HG02588 (cell line): ENCODE measurements at regions not wholly inside any gene's neighbourhood (a gene's known extent, or its start where the extent isn't known, plus 50 kb on each side); places are given as distances from the start of the nearest gene placed in this dataset.
"Not testable (repeated sequence)": the region's sequence is repeated elsewhere in the genome, so short reads cannot be mapped to it uniquely, and the experiment has no call there.

Source experiments
- ATAC-seq: cut with Tn5 transposase; IDR thresholded peaks from one replicate; pipeline ENCODE4 v1.9.1; 2021; ENCODE audit warnings: mild to moderate bottlenecking, moderate library complexity; ENCODE audit not compliant: unreplicated experiment

DNA sequence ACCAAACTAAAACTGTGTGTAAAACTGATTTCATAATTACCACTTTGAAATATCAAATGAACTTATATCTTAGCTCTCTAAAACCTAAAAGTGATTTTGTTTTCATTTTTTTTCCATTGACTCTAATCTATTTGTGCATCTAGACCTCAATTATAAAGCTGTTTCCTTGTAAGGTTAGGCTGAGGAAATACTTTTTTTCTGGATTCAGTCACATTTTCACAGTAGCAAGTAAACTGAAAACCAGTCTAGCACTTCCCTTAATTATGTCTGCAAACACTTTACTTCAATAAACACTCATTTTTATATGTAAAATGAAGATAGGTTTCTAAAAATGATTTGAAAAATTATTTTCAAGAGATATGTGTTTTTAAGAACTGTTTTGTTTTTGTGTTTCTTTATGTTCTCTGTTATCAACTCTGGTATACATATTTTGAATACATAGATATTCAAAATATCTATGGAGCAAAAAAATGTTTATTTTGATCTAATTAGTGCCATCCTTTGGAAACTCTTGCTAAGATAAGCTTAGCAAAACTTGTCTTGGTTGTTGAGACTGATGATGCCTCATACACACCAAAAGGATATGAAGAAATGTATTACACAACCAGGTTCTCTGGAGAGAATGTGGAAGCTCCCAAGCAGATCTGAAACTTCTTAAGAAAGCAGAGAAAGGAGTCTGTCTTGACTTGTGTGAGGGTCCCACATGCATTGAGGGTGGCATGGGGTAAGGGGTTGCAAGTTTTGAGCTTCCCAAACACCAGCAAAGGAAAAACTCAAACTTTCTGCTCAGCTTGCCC lies 1887.4 kb downstream of the PCDH9 start:
- no peak for ATAC-seq

DNA sequence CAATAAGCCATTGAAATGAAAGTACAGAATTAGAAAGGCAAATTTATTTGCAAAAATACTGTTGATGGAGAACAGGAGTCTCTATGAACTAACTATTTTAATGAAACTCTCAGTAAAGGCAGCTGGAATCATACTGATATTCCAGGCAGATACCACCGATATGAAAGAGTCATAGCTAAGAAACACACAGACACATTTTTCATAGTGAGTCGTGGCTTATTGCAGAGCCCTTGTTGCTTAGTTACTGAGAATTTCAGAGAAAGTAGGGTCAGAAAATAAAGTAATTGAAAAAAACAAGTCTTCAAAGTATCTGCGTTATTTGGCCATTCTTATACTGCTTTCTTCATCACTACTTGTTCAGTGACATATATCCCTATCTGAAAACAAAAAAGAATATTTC lies 1890.9 kb downstream of the PCDH9 start:
- ATAC-seq = no peak

GRCh38 chr13:65336916-65337315 lies 1893.2 kb downstream of the PCDH9 start:
- ATAC-seq = no peak

GRCh38 chr13:65336087-65336749 lies 1893.9 kb downstream of the PCDH9 start:
- ATAC-seq = no peak

DNA sequence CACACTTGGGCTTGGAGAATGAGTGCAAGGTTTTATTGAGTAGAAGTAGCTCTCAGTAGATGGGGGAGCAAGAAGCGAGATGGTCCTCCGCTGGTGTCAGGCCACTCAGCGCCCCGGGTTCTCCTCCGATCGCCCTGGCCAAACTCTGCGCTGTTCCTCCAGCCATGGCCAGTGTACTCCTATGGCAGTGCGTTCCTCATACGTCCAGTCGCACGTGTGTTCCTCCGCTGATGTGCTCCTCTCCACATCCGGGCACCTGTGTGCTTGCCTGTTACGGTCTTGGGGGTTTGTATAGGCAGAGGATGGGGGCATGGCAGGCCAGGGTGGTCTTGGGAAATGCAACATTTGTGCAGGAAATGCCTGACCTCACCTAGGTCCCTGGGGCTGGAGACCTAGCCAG lies 1899.4 kb downstream of the PCDH9 start:
- no peak for ATAC-seq

- no peak for ATAC-seq
These were observed 1899.8 kb downstream of the PCDH9 start for GRCh38 chr13:65330287-65330686.

DNA sequence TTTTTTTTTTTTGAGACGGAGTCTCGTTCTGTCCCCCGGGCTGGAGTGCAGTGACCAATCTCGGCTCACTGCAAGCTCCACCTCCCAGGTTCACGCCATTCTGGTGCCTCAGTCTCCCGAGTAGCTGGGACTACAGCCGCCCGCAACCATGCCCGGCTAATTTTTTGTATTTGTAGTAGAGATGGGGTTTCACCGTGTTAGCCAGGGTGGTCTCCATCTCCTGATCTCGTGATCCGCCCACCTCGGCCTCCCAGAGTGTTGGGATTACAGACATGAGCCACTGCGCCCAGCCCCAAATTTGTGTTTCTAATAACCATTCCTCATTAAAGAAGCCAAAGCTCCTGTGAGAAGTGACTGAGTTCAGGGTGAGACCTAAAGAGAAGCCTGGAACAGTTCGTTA lies 1906.9 kb downstream of the PCDH9 start:
- ATAC-seq = not testable (repeated sequence)

GRCh38 chr13:65321423-65321822 lies 1908.7 kb downstream of the PCDH9 start:
- not testable (repeated sequence) for ATAC-seq

DNA sequence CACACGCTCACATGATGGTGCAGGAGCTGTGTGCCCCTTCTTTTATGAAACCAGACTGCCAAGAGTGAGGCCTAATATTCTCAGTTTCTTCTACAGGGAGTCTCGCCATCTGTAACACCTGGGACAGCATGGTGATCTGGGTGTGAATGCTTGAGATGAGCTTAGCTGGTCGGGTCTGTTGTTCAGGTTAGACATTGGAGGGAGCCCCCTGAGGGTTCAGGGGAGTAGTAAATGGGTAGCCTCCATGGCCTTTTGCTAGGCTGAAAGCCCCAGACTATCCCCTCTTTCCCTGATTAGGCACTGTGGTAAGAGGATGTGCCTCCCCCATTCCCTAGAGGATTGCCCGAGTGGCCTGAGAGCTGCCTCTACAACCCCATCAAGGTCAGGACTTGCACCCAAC lies 1916.1 kb downstream of the PCDH9 start:
- ATAC-seq = no peak

DNA sequence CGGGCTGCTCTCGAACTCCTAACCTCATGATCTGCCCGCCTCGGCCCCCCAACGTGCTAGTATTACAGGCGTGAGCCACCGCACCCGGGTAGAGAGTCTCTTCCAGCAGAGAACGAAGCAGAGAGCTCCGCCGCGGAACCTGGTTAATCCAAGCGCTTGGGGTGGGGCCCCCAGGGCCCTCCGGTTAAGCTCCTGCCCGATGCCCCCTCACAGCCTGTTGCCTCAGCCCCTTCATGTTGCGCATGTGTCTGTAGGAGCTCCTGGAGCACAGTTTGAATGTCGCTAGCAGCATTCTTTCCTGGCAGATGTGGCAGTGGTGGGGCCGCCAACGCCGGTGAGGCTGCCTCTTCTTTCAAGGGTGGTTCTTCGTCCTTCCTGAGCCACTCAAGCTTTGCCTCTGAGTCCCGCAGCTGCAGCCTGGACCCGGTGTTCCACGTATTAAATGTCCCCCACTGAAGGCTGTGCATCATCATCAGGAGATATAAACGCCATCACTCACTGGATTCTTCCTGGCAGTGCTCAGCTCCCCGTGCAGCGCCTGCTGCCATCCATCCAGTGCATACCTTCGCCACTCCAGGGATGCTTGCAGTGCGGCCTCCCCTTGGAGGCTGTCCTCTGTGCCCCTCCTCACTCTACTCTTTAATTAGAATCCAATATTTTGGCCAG lies 1919.3 kb downstream of the PCDH9 start:
- no peak for ATAC-seq

- ATAC-seq = no peak
These were observed 1920.2 kb downstream of the PCDH9 start for GRCh38 chr13:65309906-65310305.

GRCh38 chr13:65308729-65309128 lies 1921.4 kb downstream of the PCDH9 start:
- ATAC-seq = not testable (repeated sequence)

DNA sequence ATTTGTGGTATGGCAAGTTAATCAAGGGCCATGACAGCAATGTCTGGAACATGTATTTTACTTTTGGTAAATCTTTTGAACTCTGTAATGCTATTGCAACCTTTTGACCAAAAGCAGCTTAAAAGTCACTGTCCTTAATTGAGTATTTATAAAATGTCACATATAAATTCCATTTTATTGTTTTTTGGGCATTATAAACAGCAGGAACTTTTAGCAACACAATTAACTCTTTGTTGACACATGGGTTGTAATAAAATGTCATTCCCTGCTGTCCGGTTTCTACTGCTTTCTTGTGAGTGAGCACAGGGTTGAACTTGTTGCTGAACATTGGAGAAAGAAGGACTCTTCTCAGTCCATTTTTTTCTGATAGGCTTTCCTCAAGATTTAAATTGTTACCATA lies 1923.1 kb downstream of the PCDH9 start:
- ATAC-seq = no peak

GRCh38 chr13:65302691-65303090 lies 1927.4 kb downstream of the PCDH9 start:
- no peak for ATAC-seq

DNA sequence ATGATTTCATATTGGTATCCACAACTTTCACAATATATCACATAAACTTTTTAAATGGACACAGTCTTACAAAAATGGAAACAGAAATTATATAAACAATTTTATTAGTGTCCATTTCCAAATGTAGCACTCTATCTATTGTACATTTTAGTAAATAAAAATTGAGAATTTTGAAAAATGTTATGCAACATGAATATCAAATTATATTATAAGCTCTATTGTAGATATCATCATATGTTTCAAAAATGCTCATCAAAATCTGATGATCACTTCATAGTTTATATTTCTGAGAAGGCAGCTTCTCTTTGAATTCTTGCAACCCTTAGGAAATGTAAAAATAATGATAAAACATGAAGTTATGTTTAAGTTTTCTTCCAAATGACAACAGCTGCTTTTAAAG lies 1928.6 kb downstream of the PCDH9 start:
- no peak for ATAC-seq

GRCh38 chr13:65300220-65300619 lies 1929.9 kb downstream of the PCDH9 start:
- ATAC-seq = no peak

GRCh38 chr13:65293530-65294198 lies 1936.5 kb downstream of the PCDH9 start:
- ATAC-seq = no peak

GRCh38 chr13:65292488-65292901 lies 1937.6 kb downstream of the PCDH9 start:
- no peak for ATAC-seq

DNA sequence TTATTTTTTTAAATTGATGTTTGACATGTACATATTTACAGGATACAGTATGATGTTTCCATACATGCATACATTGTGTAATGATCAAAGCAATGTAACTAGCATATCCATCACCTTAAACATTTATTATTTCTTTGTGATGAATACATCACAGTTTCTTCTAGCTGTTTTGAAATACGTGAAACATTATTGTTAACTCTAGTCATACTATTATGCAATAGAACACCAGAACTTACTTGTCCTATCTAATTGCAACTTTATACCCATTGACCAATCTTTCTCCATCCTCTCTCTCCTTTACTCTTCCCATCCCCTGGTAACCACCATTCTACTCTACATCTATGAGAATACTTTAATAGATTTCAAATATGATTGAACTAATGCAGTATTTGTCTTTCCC lies 1942.7 kb downstream of the PCDH9 start:
- ATAC-seq = no peak

- ATAC-seq = no peak
These were observed 1954.1 kb downstream of the PCDH9 start for GRCh38 chr13:65275838-65276630.

DNA sequence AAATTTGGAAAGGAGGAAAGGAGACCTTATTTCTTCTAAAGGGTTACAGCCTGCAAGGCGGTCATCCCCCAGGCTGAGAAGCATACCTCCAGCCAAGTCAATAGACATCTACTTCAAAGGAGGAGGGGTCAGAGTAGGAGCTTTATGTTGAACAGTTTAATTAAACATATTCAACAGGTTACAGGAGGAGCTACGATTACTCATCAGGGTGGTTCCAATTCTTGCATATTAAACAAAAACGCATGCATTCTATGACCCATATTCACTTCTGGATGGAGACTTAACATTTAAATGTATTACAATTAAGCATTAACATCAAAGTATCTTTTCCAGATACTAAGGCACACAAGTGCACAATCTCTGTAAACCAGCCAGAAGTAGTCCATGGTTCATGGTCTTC lies 1955.0 kb downstream of the PCDH9 start:
- no peak for ATAC-seq
